Stimulated activated effector memory CD8-positive, alpha-beta T cell treated with anti-CD3 and anti-CD28 coated beads, Interleukin-12 subunit alpha, Interleukin-12 subunit beta, amount 100 ng/mL, for 72 hours (primary cell): ENCODE measurements at regions not wholly inside any gene's neighbourhood (a gene's known extent, or its start where the extent isn't known, plus 50 kb on each side); places are given as distances from the start of the nearest gene placed in this dataset.
"Not testable (repeated sequence)": the region's sequence is repeated elsewhere in the genome, so short reads cannot be mapped to it uniquely, and the experiment has no call there.

Experiments
- ATAC-seq: fragments of 150-1000 bp; cut with Tn5 transposase; 2 replicates; pipeline ENCODE4 v1.10.0; 2021
- DNase-seq, 2 donors: peaks; one replicate each; pipeline ENCODE4 v3.0.0; 2021 to 2022; ENCODE audit warnings: low spot score in 2 of 2
- H3K27ac Mint-ChIP-seq: one replicate; pipeline ENCODE4 v1.8.0; 2022; ENCODE audit warnings: mild to moderate bottlenecking, mixed read lengths
- H3K36me3 Mint-ChIP-seq: one replicate; pipeline ENCODE4 v1.8.0; 2022; ENCODE audit warnings: mild to moderate bottlenecking, mixed read lengths
- H3K4me1 Mint-ChIP-seq: one replicate; pipeline ENCODE4 v1.8.0; 2022; ENCODE audit warnings: mixed read lengths
- H3K4me3 Mint-ChIP-seq: one replicate; pipeline ENCODE4 v1.8.0; 2022; ENCODE audit warnings: mild to moderate bottlenecking, mixed read lengths
- H3K9me3 Mint-ChIP-seq: one replicate; pipeline ENCODE4 v1.8.0; 2022; ENCODE audit warnings: mixed read lengths

DNA sequence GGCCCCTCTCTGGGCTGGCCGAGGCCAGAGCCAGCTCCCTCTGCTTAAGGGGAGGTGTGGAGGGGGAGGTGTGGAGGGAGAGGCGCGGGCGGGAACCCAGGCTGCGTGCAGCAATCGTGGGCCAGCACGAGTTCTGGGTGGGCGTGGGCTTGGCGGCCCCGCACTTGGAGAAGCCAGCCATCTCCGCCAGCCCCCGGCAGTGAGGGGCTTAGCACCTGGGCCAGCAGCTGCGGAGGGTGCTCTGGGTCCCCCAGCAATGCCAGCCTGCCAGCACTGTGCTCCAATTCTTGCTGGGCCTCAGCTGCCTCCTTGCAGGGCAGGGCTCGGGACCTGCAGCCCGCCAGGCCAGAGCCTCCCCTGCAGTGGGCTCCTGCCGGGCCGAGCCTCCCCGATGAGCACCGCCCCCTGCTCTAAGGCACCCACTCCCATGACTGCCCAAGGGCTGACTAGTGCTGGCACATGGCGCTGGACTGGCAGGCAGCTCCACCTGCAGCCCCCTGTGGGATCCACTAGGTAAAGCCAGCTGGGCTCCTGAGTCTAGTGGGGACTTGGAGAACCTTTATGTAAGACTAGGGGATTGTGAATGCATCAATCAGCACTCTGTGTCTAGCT is 96.7 kb upstream of the OR9G4 start:
- no peaks in the 10 kb centered on the region for H3K36me3 Mint-ChIP-seq
- no peaks in the 10 kb centered on the region for H3K9me3 Mint-ChIP-seq
- H3K4me1 Mint-ChIP-seq, result no peaks in the 10 kb centered on the region
- H3K27ac Mint-ChIP-seq, result no peak overlapping the region
- no peak overlapping the region for H3K4me3 Mint-ChIP-seq
- ATAC-seq (no peak), DNase-seq (no peak)

DNA sequence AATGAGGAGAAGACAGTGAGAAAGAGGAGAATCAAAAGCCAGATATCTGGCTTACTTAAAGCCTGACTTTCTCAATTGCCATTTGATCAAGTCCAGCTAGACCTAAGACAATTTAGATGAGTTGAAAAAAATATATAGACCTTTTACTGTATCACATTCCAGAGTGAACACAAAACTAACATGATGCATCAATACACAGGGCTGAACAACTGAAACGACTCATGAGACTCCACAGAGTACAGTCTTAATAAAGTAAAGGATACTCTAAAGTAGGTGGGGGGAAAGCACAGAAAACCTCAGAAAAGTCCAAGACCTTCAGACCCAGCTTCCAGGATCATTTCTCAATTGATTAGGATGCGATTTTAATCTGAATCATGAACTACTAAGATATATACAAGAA is 95.3 kb upstream of the OR9G4 start:
- H3K9me3 Mint-ChIP-seq, result no peaks in the 10 kb centered on the region
- ATAC-seq (no peak), DNase-seq (no peak)
- H3K4me1 Mint-ChIP-seq, result no peaks in the 10 kb centered on the region
- H3K27ac Mint-ChIP-seq, result no peak overlapping the region
- H3K36me3 Mint-ChIP-seq, result no peaks in the 10 kb centered on the region
- H3K4me3 Mint-ChIP-seq, result no peak overlapping the region

DNA sequence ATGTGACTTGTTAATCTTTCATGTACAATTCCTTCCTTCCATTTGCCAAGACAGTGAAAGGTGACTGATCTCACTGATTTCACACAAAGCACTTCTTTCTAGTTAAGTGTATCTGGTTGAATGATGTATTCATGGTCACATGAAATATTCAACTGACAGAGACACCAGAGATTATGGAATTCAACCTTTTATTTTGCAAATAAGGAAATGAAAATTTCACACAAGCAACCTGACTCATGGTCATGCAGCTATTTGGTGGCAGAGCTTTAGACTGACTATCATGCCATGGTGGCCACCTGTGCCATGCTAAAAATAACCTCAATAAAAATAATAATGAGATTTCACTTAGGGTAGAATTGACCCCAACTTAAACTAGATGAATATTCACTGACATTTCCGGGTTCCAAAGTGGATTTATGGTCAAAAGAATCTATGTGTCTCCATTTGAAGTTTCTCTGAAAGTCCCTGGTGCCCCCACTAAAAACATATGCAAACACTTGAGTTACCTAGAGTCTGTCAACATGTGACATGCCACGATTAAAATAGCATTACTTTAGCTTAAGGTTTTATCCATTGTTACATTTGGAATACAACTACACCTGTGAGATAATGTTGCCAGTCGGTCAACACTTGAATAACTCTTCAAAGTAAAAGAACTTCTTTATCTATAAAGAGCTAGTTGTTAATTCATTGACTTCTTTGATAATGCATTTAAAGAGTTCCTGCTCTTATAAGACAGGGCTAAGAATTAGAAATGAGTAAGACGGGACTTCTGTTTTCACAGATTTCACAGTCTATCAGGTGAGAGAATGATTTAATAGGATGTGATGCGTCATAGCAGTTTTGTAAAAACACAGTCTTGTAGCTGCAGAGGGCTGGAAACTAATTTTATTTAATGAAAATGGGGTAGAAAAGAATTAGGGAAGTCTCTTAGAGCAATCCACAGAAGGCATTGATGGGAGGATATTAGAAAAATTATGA is 94.6 kb upstream of the OR9G4 start:
- Mint-ChIP-seq H3K9me3 (no peaks in the 10 kb centered on the region), H3K4me3 (no peak overlapping the region), H3K4me1 (no peaks in the 10 kb centered on the region), H3K27ac (no peak overlapping the region), H3K36me3 (no peaks in the 10 kb centered on the region)
- DNase-seq (no peak), ATAC-seq (no peak)

DNA sequence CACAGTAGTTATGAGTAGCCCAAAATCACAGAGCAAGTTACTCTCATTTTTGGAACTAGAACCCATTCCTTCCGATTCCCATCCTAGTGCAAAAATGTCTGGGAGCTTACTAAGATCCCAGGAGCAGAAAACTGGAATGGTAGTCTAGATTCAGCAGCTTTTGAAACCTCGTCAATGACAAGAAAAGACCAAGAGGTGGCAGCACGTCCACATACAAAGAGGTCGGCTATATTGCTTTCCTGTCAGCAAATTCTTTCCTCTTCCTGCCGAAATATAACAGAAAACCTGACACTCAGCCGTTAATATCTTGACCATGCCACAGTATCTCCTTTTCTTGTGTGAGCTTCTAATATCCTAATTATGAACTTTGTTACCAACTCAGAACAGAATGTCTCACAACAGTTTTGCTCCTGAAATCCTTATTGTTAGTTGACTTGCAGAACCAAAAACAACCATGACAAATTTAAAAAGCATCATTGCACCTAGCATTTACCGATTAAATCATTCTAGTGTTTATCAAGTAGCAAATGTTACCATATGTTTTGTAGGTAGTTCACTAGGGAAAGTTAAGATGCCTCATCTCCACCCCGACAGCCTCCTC is 92.8 kb upstream of the OR9G4 start:
- H3K4me1 Mint-ChIP-seq, result no peaks in the 10 kb centered on the region
- H3K4me3 Mint-ChIP-seq, result no peak overlapping the region
- no peaks in the 10 kb centered on the region for H3K9me3 Mint-ChIP-seq
- no peak for DNase-seq
- no peak for ATAC-seq
- H3K27ac Mint-ChIP-seq, result no peak overlapping the region
- no peaks in the 10 kb centered on the region for H3K36me3 Mint-ChIP-seq

DNA sequence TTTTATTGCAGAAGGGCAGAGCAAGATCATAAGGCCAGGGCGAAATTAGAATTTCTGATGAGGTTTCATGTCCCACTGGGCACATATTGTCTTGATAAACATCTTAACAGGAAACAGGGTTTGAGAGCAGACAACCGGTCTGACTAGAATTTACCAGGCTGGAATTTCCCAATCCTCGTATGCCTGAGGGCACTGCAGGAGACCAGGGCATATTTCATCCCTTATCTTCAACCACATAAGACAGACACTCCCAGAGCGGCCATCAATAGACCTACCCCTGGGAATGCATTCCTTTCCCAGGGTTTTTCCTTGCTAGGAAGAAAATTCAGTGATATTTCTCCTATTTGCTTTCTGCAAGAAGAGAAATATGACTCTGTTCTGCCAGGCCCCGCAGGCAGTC is 78.9 kb upstream of the OR9G4 start:
- H3K27ac Mint-ChIP-seq, H3K4me1 Mint-ChIP-seq: not testable (repeated sequence)

DNA sequence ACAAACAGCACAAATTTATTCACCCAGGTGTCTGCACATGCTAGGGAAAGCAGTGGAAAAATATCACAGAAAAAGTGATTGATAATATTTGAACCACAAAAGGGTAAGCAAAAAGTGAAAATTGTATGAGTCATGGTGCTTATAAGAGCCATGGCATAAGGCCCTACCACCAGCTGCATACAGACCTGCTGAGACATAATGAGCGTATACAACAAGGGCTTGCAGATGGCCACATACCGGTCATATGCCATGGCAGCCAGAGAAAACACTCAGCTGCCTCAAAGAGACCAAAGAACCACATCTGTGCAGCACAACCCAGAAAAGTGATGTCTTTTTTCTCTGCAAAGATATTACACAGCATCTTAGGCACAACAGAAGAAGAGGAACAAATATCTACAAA is 71.4 kb upstream of the OR9G4 start:
- DNase-seq (no peak), ATAC-seq (no peak)
- Mint-ChIP-seq H3K27ac (no peak overlapping the region), H3K4me1 (no peaks in the 10 kb centered on the region), H3K4me3 (no peak overlapping the region), H3K36me3 (no peaks in the 10 kb centered on the region), H3K9me3 (peaks cover 2% of the 10 kb centered on the region)

More for the DNA sequence above, 78.9 kb upstream of the OR9G4 start:
- H3K36me3 Mint-ChIP-seq, H3K4me3 Mint-ChIP-seq, DNase-seq, ATAC-seq: not testable (repeated sequence)
- peaks cover 21% of the 10 kb centered on the region for H3K9me3 Mint-ChIP-seq

DNA sequence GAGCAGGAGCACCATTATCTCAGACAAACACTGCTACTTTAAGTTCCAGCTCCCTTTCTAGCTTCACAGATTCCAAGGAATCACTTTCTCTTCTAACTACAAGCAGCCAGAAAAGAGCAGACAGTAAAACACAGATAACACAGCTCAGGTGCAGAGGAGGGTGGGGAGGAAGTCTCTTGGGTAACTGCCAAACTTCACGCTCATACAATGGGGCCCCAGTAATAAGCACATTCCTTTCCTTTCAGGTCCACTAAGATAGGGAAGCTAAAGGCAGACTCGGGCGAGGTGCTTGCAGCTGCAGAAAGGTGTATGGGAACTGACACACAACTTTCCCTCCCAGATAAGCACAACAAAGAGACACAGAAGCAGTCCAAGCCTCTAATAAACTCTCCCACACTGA is 69.2 kb upstream of the OR9G4 start:
- Mint-ChIP-seq H3K36me3 (no peaks in the 10 kb centered on the region), H3K4me3 (no peak overlapping the region), H3K4me1 (no peaks in the 10 kb centered on the region), H3K27ac (no peak overlapping the region), H3K9me3 (no peaks in the 10 kb centered on the region)
- ATAC-seq (no peak), DNase-seq (no peak)

DNA sequence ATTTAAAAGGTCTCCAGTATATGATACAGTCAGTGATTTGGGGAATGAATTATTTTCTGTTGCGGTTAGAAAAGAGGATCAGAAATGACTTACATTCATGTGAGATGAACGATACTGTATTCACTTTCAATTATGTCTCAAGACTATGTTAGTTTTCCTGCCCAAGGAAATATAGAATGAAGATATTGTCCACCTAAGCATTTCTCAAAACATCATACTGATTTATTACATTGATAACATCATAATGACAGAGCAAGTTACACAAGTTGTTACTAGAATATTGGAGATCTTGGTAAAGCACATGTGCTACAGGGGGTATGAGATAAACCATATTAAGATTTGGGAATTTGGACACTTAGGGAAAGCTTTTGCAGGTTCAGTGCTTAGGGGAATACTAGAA is 67.8 kb upstream of the OR9G4 start:
- no peak for ATAC-seq
- H3K4me3 Mint-ChIP-seq, result no peak overlapping the region
- no peaks in the 10 kb centered on the region for H3K4me1 Mint-ChIP-seq
- no peaks in the 10 kb centered on the region for H3K9me3 Mint-ChIP-seq
- no peak overlapping the region for H3K27ac Mint-ChIP-seq
- H3K36me3 Mint-ChIP-seq, result no peaks in the 10 kb centered on the region
- DNase-seq, result no peak

DNA sequence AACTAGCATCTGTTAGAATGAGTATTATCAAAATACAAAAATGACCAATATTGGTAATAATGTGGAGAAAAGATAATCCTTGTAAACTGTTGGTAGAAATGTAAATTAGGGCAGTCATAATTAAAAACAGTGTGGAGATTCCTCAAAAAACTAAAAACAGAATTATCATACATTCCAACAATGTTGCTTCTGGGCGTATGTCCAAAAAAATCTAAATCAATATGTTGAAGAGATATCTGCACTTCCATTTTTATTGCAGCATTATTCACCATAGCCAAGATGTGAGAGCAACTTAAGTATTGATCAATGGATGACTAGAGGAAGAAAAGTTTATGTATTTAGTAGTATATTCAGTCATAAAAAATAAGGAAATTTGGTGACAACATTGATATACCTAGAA is 59.8 kb upstream of the OR9G4 start:
- H3K36me3 Mint-ChIP-seq, result no peaks in the 10 kb centered on the region
- H3K27ac Mint-ChIP-seq, result no peak overlapping the region
- no peak for DNase-seq
- no peak overlapping the region for H3K4me3 Mint-ChIP-seq
- no peak for ATAC-seq
- H3K9me3 Mint-ChIP-seq, result peaks cover 3% of the 10 kb centered on the region
- no peaks in the 10 kb centered on the region for H3K4me1 Mint-ChIP-seq

DNA sequence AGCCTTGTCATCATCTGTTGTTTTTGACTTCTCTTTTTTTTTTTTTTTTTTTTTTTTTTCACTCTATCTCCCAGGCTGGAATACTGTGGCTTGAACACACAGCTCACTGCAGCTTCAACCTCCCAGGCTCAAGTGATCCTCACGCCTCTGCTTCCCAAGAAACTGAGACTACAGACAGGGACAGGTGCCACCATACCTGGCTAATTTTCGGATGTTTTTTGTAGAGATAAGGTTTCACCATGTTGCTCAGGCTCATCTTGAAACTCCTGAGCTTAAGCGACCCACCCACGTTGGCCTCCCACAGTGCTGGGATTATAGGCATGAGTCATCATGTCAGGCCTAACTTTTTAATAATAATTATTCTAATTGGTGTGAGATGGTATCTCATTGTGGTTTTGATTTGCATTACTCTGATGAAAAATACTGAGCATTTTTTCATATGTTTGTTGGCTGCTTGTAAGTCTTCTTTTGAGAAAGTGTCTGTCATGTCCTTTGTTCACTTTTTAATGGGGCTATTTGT is 51.3 kb upstream of the OR9G4 start:
- Mint-ChIP-seq H3K27ac (no peak overlapping the region), H3K4me3 (no peak overlapping the region), H3K4me1 (no peaks in the 10 kb centered on the region), H3K9me3 (peaks cover 10% of the 10 kb centered on the region), H3K36me3 (no peaks in the 10 kb centered on the region)
- ATAC-seq (no peak), DNase-seq (no peak)
